HG02588 (cell line): ENCODE measurements at regions not wholly inside any gene's neighbourhood (a gene's known extent, or its start where the extent isn't known, plus 50 kb on each side); places are given as distances from the start of the nearest gene placed in this dataset.
"Not testable (repeated sequence)": the region's sequence is repeated elsewhere in the genome, so short reads cannot be mapped to it uniquely, and the experiment has no call there.

ENCODE experiments used
- ATAC-seq: cut with Tn5 transposase; IDR thresholded peaks from one replicate; pipeline ENCODE4 v1.9.1; 2021; ENCODE audit warnings: mild to moderate bottlenecking, moderate library complexity; ENCODE audit not compliant: unreplicated experiment

GRCh38 chr21:35297665-35298064 is 248.6 kb upstream of the RUNX1 start:
- no peak for ATAC-seq

- ATAC-seq = no peak
Observed at GRCh38 chr21:35294231-35294898, 245.3 kb upstream of the RUNX1 start.

- ATAC-seq = no peak
Observed at GRCh38 chr21:35291973-35292627, 243.0 kb upstream of the RUNX1 start.

GRCh38 chr21:35291034-35291433 is 241.9 kb upstream of the RUNX1 start:
- ATAC-seq = no peak

GRCh38 chr21:35288238-35288637 is 239.1 kb upstream of the RUNX1 start:
- ATAC-seq = no peak

- no peak for ATAC-seq
Observed at GRCh38 chr21:35284199-35284598, 235.1 kb upstream of the RUNX1 start.

- no peak for ATAC-seq
Observed at GRCh38 chr21:35282944-35283343, 233.8 kb upstream of the RUNX1 start.

GRCh38 chr21:35281956-35282355 is 232.9 kb upstream of the RUNX1 start:
- ATAC-seq = no peak

- ATAC-seq = no peak
Observed at GRCh38 chr21:35280231-35280630, 231.1 kb upstream of the RUNX1 start.

GRCh38 chr21:35275776-35276175 is 226.7 kb upstream of the RUNX1 start:
- ATAC-seq = no peak

GRCh38 chr21:35274923-35275322 is 225.8 kb upstream of the RUNX1 start:
- no peak for ATAC-seq

GRCh38 chr21:35274090-35274489 is 225.0 kb upstream of the RUNX1 start:
- no peak for ATAC-seq

GRCh38 chr21:35273333-35273732 is 224.2 kb upstream of the RUNX1 start:
- ATAC-seq = no peak

GRCh38 chr21:35271344-35272118 is 222.4 kb upstream of the RUNX1 start:
- not testable (repeated sequence) for ATAC-seq

- ATAC-seq = no peak
Observed at GRCh38 chr21:35268817-35269216, 219.7 kb upstream of the RUNX1 start.

GRCh38 chr21:35268261-35268660 is 219.2 kb upstream of the RUNX1 start:
- ATAC-seq = no peak

GRCh38 chr21:35266546-35266945 is 217.4 kb upstream of the RUNX1 start:
- ATAC-seq = no peak

- ATAC-seq = no peak
Observed at GRCh38 chr21:35265170-35265877, 216.2 kb upstream of the RUNX1 start.

GRCh38 chr21:35259457-35259856 is 210.4 kb upstream of the RUNX1 start:
- no peak for ATAC-seq

- no peak for ATAC-seq
Observed at GRCh38 chr21:35258521-35258920, 209.4 kb upstream of the RUNX1 start.

GRCh38 chr21:35257413-35257812 is 208.3 kb upstream of the RUNX1 start:
- no peak for ATAC-seq
